Lower leg skin (tissue), 4 donors: ENCODE measurements at regions not wholly inside any gene's neighbourhood (a gene's known extent, or its start where the extent isn't known, plus 50 kb on each side); places are given as distances from the start of the nearest gene placed in this dataset.

Experiments
- DNase-seq, 2 donors: peaks; one replicate each; pipeline ENCODE4 v3.0.0-alpha.2; 2019; ENCODE audit warnings: low spot score in 2 of 2
- H3K4me3 ChIP-seq: fragments of 200-600 bp; sonication (generic); 2 replicates; pipeline ENCODE4 v1.5.1; 2017; ENCODE audit warnings: mild to moderate bottlenecking, low read depth; ENCODE audit not compliant: poor library complexity, severe bottlenecking
- CTCF ChIP-seq, 3 donors: fragments of 450-650 bp; IDR thresholded peaks; one replicate each; pipeline ENCODE4 v1.5.1; 2016; ENCODE audit warnings: antibody characterized with exemption in 3 of 3, mild to moderate bottlenecking in 3 of 3, moderate library complexity in 2 of 3
- POLR2A ChIP-seq, 2 donors: fragments of 450-650 bp; IDR thresholded peaks; one replicate each; pipeline ENCODE4 v1.6.1; 2016 to 2017; ENCODE audit warnings: antibody characterized with exemption in 2 of 2, mild to moderate bottlenecking in 1 of 2, moderate library complexity in 1 of 2
- WGBS, 2 donors: methylation state at CpG; one replicate each; pipeline ENCODE4 v1.1.5; 2018; 5-methylcytosine and 5-hydroxymethylcytosine counted together
- intact Hi-C: fragments of 100-400 bp; cut with DNase I; formaldehyde crosslinking; loops from one replicate; pipeline ENCODE4 v1.15.0; 2023; ENCODE audit warnings: low total_unique reads

- 81% methylated on average over 3 of the region's 3 CpGs for WGBS, 2 donors
- no peak overlapping the region for H3K4me3 ChIP-seq
- TF ChIP-seq POLR2A (IDR thresholded peaks at IDR 0.05) = no peak
- TF ChIP-seq CTCF (IDR thresholded peaks at IDR 0.05) = no peak
- DNase-seq = no peak
- intact Hi-C loops = loop anchor here (2.0 kb wide), 1 partner anchor 55 kb away; no protein-coding TSS in a partner anchor
Measured at GRCh38 chr6:82701341-82701740, 337.7 kb downstream of the TPBG start.

GRCh38 chr6:82702574-82702973 lies 339.0 kb downstream of the TPBG start:
- TF ChIP-seq POLR2A (IDR thresholded peaks at IDR 0.05) (no peak), CTCF (IDR thresholded peaks at IDR 0.05) (no peak)
- WGBS, 2 donors = 78 to 79% methylated on average over 3 of the region's 3 CpGs
- H3K4me3 ChIP-seq = no peak overlapping the region
- DNase-seq = no peak
- intact Hi-C loops = no loop called here

GRCh38 chr6:82703230-82703629 lies 339.6 kb downstream of the TPBG start:
- WGBS, 2 donors = 77 to 80% methylated on average over 4 of the region's 4 CpGs
- intact Hi-C loops = no loop called here
- no peak overlapping the region for H3K4me3 ChIP-seq
- TF ChIP-seq CTCF (IDR thresholded peaks at IDR 0.05) (no peak), POLR2A (IDR thresholded peaks at IDR 0.05) (no peak)
- DNase-seq = no peak

- intact Hi-C loops = no loop called here
Measured at GRCh38 chr6:82704045-82704444, 340.4 kb downstream of the TPBG start.

GRCh38 chr6:82705579-82705978 lies 342.0 kb downstream of the TPBG start:
- H3K4me3 ChIP-seq = no peak overlapping the region
- 80 to 83% methylated on average over 3 of the region's 3 CpGs for WGBS, 2 donors
- no peak for TF ChIP-seq CTCF (IDR thresholded peaks at IDR 0.05)
- no peak for TF ChIP-seq POLR2A (IDR thresholded peaks at IDR 0.05)
- intact Hi-C loops = no loop called here
- no peak for DNase-seq

More at GRCh38 chr6:82704045-82704444, 340.4 kb downstream of the TPBG start:
- H3K4me3 ChIP-seq = no peak overlapping the region
- TF ChIP-seq CTCF (IDR thresholded peaks at IDR 0.05) (no peak), POLR2A (IDR thresholded peaks at IDR 0.05) (no peak)
- DNase-seq = no peak
- WGBS, 2 donors = 18 to 34% methylated on average over 1 of the region's 1 CpG

GRCh38 chr6:82711105-82711827 lies 347.6 kb downstream of the TPBG start:
- H3K4me3 ChIP-seq = no peak overlapping the region
- WGBS, 2 donors = 48 to 57% methylated on average over 7 of the region's 7 CpGs
- no peak for TF ChIP-seq POLR2A (IDR thresholded peaks at IDR 0.05)
- no peak for TF ChIP-seq CTCF (IDR thresholded peaks at IDR 0.05)
- intact Hi-C loops = no loop called here
- DNase-seq = no peak
